Heart left ventricle (tissue), 13 donors: ENCODE measurements at regions not wholly inside any gene's neighbourhood (a gene's known extent, or its start where the extent isn't known, plus 50 kb on each side); places are given as distances from the start of the nearest gene placed in this dataset.

ENCODE experiments used
- POLR2A ChIP-seq, 2 donors: fragments of 450-650 bp; IDR thresholded peaks; one replicate each; pipeline ENCODE4 v1.6.1; 2017; ENCODE audit warnings: antibody characterized with exemption in 2 of 2, mild to moderate bottlenecking in 2 of 2, moderate library complexity in 2 of 2
- TF ChIP-seq, protein P1 (sequence below), 12 donors: fragments of 200-600 bp; sonication (generic) in 4 of 12; IDR thresholded peaks; one replicate each; pipeline versions ENCODE4 v1.5.0 to v1.8.0; 2018 to 2022; ENCODE audit warnings: antibody characterized with exemption in 12 of 12, mild to moderate bottlenecking in 5 of 12
- donor health status: ischemic (EF 13 %, LVEDD 7.1; RV severe dilation, severe dysfunction).
- donor health status: DM: no; HTN: yes; CAD: no.
- donor health status: DM: no; HTN: no; CAD: no.
- donor health status: ischemic (EF 25% LVEDD 6.9; RV normal size, moderate dysfunction).
- donor health status: ischemic (EF 25% LVEDD 5.7; RV mildly dilated, moderate dysfunction).
- donor health status: ischemic (EF 35%, LVEDD 5.7; RV mildly dilated, moderate dysfunction).
- donor health status: nonischemic (EF 11% LVEDD 7.7; RV severe dilation, severe dysfunction).
- donor health status: DM: yes; HTN: yes; CAD: no.
- donor health status: PGD.
- donor health status: ischemic (EF 29% LVEDD 5.4; RV normal size, mild dysfunction).
- donor health status: nonischemic (EF 23%, LVEDD 6.1; RV moderate dilation, normal function).

DNA sequence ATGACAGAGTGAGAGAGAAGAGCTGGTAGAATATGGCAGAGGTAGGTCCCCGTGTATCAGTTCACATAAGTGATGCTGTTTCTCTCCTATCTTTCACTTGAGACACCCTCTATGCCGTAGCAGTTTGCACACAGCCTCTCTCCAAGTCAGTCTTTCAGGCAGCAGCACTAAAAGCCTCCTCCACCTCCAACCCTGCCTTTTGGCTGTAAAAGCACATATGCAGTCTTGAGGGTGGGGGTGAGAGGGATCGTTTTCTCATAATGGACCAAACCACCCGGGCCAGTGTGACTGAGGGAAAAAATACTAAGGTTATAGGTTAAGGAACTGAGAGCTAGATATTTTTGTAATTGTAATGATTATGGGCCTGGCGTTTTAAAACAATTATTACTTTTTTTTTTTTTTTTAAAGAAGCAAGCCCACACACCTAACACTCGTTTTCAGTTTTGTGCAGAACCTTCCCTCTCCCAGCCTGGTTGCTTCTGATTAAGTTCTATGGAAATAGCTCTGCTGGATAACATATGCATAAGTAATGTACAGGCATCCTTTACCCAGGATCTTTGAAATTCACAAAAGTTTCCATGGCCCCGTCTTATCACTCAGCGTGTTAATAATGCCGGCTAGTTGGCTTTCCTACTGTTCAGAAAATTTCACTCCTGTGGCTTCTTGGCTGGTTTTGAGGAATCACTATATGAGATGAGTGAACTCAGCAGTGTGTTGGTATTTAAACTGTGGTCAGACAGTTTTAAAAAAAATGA is 112.2 kb upstream of the MEIS1 start:
- TF ChIP-seq, protein P1, sequence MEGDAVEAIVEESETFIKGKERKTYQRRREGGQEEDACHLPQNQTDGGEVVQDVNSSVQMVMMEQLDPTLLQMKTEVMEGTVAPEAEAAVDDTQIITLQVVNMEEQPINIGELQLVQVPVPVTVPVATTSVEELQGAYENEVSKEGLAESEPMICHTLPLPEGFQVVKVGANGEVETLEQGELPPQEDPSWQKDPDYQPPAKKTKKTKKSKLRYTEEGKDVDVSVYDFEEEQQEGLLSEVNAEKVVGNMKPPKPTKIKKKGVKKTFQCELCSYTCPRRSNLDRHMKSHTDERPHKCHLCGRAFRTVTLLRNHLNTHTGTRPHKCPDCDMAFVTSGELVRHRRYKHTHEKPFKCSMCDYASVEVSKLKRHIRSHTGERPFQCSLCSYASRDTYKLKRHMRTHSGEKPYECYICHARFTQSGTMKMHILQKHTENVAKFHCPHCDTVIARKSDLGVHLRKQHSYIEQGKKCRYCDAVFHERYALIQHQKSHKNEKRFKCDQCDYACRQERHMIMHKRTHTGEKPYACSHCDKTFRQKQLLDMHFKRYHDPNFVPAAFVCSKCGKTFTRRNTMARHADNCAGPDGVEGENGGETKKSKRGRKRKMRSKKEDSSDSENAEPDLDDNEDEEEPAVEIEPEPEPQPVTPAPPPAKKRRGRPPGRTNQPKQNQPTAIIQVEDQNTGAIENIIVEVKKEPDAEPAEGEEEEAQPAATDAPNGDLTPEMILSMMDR (IDR thresholded peaks at IDR 0.05), result no peak
- TF ChIP-seq POLR2A (IDR thresholded peaks at IDR 0.05), result no peak
